Chondrocyte (in vitro differentiated cells): ENCODE measurements at regions not wholly inside any gene's neighbourhood (a gene's known extent, or its start where the extent isn't known, plus 50 kb on each side); places are given as distances from the start of the nearest gene placed in this dataset.
"Not testable (repeated sequence)": the region's sequence is repeated elsewhere in the genome, so short reads cannot be mapped to it uniquely, and the experiment has no call there.

Experiments
- DNase-seq: peaks from one replicate; pipeline ENCODE4 v3.0.0; 2021; ENCODE audit warnings: mixed read lengths, low spot score
- H3K27ac Mint-ChIP-seq: one replicate; pipeline ENCODE4 v1.8.0; 2021; ENCODE audit warnings: mild to moderate bottlenecking, moderate library complexity, mixed read lengths; ENCODE audit not compliant: unreplicated experiment
- H3K27me3 Mint-ChIP-seq: 2 replicates; pipeline ENCODE4 v1.8.0; 2021; ENCODE audit warnings: low read depth, mixed read lengths
- H3K36me3 Mint-ChIP-seq: 2 replicates; pipeline ENCODE4 v1.8.0; 2021; ENCODE audit warnings: low read depth, mixed read lengths
- H3K4me1 Mint-ChIP-seq: 2 replicates; pipeline ENCODE4 v1.8.0; 2021; ENCODE audit warnings: low read depth, mild to moderate bottlenecking, mixed read lengths
- H3K4me3 Mint-ChIP-seq: one replicate; pipeline ENCODE4 v1.8.0; 2021; ENCODE audit warnings: mild to moderate bottlenecking, moderate library complexity, mixed read lengths; ENCODE audit not compliant: unreplicated experiment
- H3K9me3 Mint-ChIP-seq: 2 replicates; pipeline ENCODE4 v1.8.0; 2021; ENCODE audit warnings: low read depth, mixed read lengths
- TF ChIP-seq, protein P1 (sequence below): fragments of 200-600 bp; sonication (generic); IDR thresholded peaks from 2 replicates; pipeline ENCODE4 v1.5.0; 2021; ENCODE audit warnings: antibody characterized with exemption, mild to moderate bottlenecking, moderate library complexity

DNA sequence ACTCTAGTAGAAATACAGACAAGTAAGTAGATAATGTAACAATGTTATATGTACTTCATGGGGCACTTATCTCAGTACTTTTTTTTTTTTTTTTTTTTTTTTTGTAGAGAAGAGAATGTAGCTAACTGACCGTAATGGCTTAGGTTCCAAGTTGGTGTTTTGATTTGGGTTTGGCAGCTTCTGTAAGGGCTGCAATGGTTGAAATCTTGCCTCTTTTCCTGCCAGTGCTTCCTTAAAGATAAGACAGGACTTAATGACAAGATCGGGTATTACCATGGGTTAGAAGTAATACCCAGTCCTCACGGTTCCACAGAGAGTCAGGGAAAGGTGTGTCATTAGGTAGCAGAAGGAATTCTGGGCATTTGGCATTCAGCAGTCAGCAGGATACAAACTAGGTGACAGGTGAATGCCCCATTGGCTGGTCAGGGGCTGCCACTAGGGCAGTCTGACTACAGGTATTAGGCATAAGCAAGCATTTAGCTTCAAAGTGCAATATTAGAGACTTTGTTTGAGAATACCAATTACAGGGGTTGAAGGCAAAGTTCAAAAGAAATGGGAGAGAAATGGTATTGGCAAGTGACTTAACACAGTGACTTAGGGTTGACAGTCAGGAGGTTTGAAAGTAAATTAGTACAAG, 189.4 kb upstream of the RND3 start:
- no peak for DNase-seq
- TF ChIP-seq, protein P1, sequence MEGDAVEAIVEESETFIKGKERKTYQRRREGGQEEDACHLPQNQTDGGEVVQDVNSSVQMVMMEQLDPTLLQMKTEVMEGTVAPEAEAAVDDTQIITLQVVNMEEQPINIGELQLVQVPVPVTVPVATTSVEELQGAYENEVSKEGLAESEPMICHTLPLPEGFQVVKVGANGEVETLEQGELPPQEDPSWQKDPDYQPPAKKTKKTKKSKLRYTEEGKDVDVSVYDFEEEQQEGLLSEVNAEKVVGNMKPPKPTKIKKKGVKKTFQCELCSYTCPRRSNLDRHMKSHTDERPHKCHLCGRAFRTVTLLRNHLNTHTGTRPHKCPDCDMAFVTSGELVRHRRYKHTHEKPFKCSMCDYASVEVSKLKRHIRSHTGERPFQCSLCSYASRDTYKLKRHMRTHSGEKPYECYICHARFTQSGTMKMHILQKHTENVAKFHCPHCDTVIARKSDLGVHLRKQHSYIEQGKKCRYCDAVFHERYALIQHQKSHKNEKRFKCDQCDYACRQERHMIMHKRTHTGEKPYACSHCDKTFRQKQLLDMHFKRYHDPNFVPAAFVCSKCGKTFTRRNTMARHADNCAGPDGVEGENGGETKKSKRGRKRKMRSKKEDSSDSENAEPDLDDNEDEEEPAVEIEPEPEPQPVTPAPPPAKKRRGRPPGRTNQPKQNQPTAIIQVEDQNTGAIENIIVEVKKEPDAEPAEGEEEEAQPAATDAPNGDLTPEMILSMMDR = no peak
- H3K27ac Mint-ChIP-seq = no peak overlapping the region
- peaks cover 7% of the 10 kb centered on the region for H3K4me1 Mint-ChIP-seq
- no peaks in the 10 kb centered on the region for H3K36me3 Mint-ChIP-seq
- no peak overlapping the region for H3K4me3 Mint-ChIP-seq
- H3K27me3 Mint-ChIP-seq = no peaks in the 10 kb centered on the region
- H3K9me3 Mint-ChIP-seq = peaks cover 5% of the 10 kb centered on the region

DNA sequence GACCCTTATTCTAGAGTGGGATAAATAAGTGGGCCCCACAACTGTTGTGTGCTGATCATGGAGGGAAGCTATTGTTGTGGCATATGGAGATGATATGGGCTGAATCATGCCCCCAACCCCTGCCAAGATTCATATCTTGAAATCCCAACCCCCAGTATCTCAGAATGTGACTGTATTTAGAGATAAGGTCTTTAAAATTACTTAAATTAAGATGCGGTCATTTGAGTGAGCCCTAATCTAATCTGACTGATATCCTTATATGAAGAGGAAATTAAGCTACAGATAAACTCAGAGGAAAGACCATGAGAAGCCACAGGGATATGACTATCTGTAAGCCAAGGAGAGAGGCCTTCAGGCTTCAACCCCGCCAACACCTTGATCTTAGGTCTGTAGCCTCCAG, 188.3 kb upstream of the RND3 start:
- TF ChIP-seq, protein P1 = no peak
- no peak for DNase-seq
- H3K27me3 Mint-ChIP-seq = no peaks in the 10 kb centered on the region
- no peaks in the 10 kb centered on the region for H3K9me3 Mint-ChIP-seq
- no peaks in the 10 kb centered on the region for H3K36me3 Mint-ChIP-seq
- H3K4me1 Mint-ChIP-seq = no peaks in the 10 kb centered on the region
- H3K27ac Mint-ChIP-seq = no peak overlapping the region
- no peak overlapping the region for H3K4me3 Mint-ChIP-seq

DNA sequence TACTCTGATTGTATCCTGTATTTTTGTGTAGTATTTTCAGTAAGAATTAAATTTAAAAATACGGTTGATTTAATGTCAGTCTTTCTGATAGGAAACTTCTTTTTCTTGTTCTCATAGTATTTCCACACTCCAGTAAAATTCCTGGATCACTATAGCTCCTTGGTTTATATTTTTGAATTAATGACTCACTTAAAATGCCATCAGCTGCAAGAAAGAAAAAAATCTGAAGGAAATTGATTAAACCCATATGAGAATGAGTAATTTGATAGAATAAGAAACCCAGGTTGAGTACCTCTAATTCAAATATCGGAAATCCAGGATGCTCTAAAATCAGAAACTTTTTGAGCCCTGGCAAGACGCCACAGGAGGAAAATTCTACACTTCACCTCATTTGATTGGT, 186.8 kb upstream of the RND3 start:
- no peaks in the 10 kb centered on the region for H3K36me3 Mint-ChIP-seq
- no peaks in the 10 kb centered on the region for H3K4me1 Mint-ChIP-seq
- no peaks in the 10 kb centered on the region for H3K27me3 Mint-ChIP-seq
- H3K4me3 Mint-ChIP-seq = no peak overlapping the region
- H3K9me3 Mint-ChIP-seq = no peaks in the 10 kb centered on the region
- H3K27ac Mint-ChIP-seq = no peak overlapping the region
- TF ChIP-seq, protein P1 = no peak
- DNase-seq = no peak

DNA sequence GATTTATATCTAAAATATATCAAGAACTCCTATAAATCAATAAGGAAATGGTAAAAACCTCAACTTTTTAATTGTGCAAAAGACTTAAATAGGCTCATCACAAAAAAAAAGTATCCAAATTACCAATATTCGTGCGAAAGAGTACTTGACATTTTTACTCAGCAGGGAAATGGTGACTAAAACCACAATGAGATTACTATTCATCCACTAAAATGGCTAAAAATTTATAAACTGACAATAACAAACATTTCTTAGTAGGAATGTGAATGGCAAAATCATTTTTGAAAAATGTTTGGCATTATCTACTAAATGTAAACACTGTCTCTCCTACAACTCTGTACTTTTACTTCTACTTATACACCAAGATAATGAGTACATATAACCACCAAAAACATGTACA, 184.8 kb upstream of the RND3 start:
- no peak for DNase-seq

DNA sequence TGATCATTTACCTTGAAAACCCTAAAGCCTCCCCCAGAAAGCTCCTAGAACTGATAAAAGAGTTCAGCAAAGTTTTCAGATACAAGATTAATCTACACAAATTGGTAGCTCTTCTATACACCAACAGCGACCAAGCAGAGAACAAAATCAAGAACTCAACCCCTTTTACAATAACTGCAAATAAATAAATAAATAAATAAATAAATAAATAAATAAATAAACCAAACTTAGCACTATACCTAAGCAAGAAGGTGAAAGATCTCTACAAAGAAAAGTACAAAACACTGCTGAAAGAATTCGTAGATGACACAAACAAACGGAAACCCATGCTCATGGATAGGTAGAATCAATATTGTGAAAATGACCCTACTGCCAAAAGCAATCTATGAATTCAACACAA, 182.0 kb upstream of the RND3 start:
- TF ChIP-seq, protein P1 = no peak
- no peaks in the 10 kb centered on the region for H3K4me1 Mint-ChIP-seq
- no peaks in the 10 kb centered on the region for H3K36me3 Mint-ChIP-seq
- no peaks in the 10 kb centered on the region for H3K27me3 Mint-ChIP-seq
- H3K9me3 Mint-ChIP-seq = peaks cover 7% of the 10 kb centered on the region
- no peak overlapping the region for H3K4me3 Mint-ChIP-seq
- no peak for DNase-seq
- no peak overlapping the region for H3K27ac Mint-ChIP-seq

More for the DNA sequence above, 184.8 kb upstream of the RND3 start:
- no peaks in the 10 kb centered on the region for H3K27me3 Mint-ChIP-seq
- no peak overlapping the region for H3K4me3 Mint-ChIP-seq
- TF ChIP-seq, protein P1 = no peak
- no peaks in the 10 kb centered on the region for H3K4me1 Mint-ChIP-seq
- H3K36me3 Mint-ChIP-seq = no peaks in the 10 kb centered on the region
- H3K27ac Mint-ChIP-seq = no peak overlapping the region
- H3K9me3 Mint-ChIP-seq = peaks cover 4% of the 10 kb centered on the region

DNA sequence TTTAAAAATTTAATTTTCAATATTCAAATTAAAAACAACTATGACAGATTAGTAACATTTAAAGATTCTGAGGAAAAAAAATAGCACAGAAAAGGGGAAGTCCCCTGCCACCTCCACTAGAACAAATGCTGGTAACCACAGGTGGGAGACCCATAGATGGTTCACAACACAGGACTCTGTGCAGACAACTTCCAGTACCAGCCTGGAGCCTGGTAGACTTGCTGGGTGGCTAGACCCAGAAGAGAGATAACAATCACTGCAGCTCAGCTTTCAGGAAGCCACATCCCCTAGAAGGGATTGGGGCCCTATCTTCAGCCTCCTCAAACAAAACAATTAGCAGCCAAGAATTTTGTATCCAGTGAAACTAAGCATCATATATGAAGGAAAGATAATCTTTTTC, 179.6 kb upstream of the RND3 start:
- not testable (repeated sequence) for H3K36me3 Mint-ChIP-seq, H3K27me3 Mint-ChIP-seq, H3K4me1 Mint-ChIP-seq, H3K27ac Mint-ChIP-seq, H3K4me3 Mint-ChIP-seq, DNase-seq
- H3K9me3 Mint-ChIP-seq = peaks cover 14% of the 10 kb centered on the region
